ENCODE measurements at regions not wholly inside any gene's neighbourhood (a gene's known extent, or its start where the extent isn't known, plus 50 kb on each side); places are given as distances from the start of the nearest gene placed in this dataset.
"Not testable (repeated sequence)": the region's sequence is repeated elsewhere in the genome, so short reads cannot be mapped to it uniquely, and the experiment has no call there.

DNA sequence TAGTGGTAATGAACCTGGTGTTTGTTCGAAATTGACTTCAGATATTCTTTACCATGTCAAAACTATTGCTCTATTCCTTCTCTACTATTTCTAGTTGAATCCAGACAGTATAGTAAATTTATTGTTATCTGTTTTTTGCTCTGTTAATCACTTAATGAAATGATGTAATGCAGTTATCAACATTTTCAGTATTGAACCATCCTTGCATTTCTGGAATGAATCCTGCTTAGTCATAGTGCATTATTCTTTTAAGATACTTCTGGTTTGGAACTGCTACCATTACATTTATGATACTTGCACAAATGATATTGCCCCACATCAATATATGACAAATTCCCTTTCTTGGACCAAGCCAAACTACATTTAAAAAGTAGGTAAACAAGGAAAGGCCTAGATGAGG lies 554.0 kb upstream of the KLF4 start:
- DNase-seq (ENCODE audit: low read depth in 2 of 2): no peak

- no peak for DNase-seq (ENCODE audit: low read depth in 2 of 2)
Measured at GRCh38 chr9:108041551-108041950, 552.0 kb upstream of the KLF4 start.

GRCh38 chr9:108040783-108041182 lies 551.2 kb upstream of the KLF4 start:
- no peak for DNase-seq (ENCODE audit: low read depth in 2 of 2)

DNA sequence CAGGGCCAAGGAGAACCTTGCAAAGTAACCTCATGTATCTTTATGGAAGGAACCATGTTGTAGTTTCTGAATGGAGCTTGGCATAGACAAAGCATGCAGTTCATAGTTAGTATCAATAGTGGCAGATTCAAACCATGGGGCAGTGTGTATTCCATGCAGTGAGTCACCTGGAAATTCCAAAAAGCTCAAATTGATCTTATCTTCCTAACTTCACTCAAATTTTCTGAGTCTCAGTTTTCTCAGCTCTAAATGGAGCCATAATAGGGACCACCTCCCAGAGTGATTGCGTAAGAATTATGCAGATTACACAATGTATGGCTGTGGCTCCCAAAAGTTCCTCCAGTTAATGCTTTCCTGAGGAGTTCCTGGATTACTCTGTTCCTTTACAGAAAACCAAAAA lies 549.9 kb upstream of the KLF4 start:
- DNase-seq (ENCODE audit: low read depth in 2 of 2): no peak

DNA sequence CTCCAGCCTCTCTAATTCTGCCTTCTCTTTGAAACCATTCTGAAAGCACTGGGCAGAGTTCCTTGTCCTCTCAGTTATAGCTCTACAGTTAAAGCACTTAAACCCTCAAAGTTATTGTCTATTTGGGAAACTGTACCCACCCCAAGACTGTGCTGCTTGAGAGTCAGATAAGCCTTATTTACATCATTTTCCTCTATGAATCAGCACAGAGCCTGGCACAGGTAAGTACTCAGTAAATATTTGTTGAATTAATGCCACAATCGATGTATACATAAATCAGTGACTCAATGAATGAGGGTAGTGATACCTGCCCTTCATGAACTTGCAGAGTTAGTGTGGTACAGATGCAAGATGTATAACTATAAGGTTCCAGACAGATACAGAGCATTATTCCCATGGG lies 549.4 kb upstream of the KLF4 start:
- no peak for DNase-seq (ENCODE audit: low read depth in 2 of 2)

- DNase-seq (ENCODE audit: low read depth in 2 of 2): no peak
Measured at GRCh38 chr9:108035487-108035886, 545.9 kb upstream of the KLF4 start.

DNA sequence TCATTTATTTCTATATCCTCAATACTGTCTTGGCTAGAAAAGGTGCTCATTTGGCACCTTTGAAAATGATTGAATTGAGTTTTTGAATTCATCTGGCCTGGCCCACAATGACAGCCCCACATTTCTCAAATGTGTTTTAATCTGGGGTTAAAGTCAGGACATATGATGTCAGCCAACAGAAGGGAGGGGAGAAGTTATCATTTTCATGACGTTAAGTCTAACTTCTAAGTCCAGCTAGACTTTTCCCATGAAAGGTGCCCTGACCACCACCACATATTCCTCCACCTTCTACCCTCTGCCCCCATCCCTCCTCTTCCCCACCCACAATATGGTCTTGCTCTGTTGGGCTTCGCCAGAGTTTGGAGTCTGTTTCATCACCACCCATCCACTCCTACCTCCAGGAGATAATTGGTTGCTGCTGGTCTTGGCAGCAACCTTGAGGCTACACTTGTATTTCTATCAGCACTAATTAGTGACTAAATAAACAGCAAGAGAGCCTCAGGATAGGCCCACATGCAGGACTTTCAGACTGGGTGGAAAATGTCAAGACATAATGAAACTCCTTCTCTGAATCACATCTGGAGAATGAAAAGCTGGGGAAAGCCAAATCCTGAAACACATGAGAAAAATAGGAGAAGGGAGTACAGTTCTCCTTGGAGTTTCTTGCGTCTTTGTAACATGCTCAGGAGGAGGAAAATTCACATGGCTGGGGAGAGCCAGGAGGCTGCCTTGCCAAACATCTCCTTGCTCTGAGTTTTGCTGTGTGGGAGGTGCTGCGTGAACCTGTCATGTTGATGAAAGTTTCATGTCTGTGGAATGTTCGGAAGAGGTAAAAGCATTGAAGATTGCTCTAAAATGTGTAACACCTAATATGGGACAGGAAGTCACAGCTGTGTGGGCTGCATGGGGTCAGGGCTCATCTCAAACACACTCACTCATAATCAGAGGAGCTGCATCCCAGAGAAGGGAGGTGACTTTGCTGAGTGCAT lies 544.7 kb upstream of the KLF4 start:
- no peak for DNase-seq (ENCODE audit: low read depth in 2 of 2)

DNA sequence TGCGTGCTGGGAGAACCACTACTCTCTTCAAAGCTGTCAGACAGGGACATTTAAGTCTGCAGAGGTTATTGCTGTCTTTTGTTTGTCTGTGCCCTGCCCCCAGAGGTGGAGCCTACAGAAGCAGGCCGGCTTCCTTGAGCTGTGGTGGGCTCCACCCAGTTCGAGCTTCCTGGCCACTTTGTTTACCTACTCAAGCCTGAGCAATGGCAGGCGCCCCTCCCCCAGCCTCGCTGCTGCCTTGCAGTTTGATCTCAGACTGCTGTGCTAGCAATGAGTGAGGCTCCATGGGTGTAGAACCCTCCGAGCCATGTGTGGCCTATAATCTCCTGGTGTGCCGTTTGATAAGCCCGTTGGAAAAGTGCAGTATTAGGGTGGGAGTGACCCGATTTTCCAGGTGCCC lies 542.5 kb upstream of the KLF4 start:
- not testable (repeated sequence) for DNase-seq (ENCODE audit: low read depth in 2 of 2)

- not testable (repeated sequence) for DNase-seq (ENCODE audit: low read depth in 2 of 2)
Measured at GRCh38 chr9:108031221-108031620, 541.7 kb upstream of the KLF4 start.

GRCh38 chr9:108026718-108027117 lies 537.1 kb upstream of the KLF4 start:
- not testable (repeated sequence) for DNase-seq (ENCODE audit: low read depth in 2 of 2)

DNA sequence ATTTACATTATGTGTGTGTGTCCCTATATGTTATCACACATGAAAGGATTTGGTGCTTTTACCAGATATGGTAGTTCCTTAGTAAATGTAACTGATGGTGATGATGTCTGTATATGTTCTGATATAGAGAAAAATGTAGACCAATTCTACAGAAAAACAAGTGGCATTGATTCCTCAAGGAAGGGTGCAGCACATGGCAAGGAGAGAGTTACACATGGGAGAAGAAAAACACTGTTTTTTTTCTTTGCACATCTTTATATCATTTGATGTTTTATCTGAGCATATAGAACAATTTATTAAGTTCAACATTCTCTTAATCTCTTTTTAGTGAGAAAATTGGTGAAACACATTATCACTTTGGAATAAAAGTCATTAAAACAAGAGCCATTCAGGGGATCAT lies 535.0 kb upstream of the KLF4 start:
- no peak for DNase-seq (ENCODE audit: low read depth in 2 of 2)

DNA sequence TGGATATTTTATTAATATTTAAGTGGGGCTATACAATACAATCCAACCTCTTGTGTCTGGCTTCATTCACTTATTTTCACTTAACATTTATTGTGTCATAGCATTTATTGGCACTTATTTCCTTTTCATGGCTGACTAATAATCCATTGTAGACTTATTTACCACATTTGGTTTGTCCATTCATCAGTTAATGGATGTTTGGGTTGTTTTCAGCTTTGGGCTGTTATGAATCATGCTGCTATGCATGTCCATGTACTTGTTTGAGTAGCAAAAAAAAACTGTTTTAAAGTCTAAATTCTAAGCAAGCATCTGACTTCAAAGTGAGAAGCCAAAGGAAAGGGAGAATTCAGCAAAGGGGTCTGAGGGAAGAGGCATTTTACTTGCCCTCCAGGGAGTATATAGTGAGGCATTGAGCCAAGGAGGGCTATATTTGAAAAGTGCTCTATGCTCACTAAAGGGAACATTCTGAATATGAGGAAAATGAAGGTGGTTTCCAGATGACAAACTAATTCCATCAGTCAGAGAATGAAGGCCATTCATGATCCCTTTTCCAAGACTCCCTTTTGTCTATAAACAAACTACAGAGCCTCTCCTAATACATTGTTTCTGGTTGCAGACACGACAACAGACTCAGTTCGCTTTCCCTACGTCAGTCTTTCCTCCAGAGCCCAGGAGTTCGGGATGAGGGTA lies 532.8 kb upstream of the KLF4 start:
- no peak for DNase-seq (ENCODE audit: low read depth in 2 of 2)

DNA sequence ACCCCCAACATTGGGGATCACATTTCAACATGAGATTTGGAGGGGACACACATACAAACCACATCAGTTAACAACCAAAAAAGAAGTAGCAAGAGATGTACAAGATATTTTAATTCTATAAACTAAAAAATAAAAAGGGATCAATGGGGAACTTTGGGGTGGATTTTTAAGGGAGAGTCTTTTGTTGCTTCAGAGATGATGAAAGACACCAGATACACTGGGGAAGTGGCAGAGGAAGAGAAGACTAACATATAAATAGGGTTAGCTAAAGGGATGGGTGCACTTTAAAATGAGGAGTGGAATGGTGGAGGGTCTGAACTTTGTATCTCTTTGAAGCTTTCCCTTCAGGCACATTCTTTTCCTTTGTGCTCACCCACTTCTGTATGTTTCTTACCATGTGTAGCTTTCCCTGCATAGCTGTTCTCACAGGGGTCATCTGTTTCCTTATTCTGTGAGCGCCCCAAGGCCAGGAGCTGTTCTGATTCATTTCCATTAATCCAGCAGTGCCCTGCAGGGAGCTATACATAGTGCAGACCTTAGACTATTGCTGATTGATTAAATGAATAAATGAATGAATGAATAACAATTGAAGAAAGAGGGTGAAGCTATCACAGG lies 531.6 kb upstream of the KLF4 start:
- no peak for DNase-seq (ENCODE audit: low read depth in 2 of 2)

DNA sequence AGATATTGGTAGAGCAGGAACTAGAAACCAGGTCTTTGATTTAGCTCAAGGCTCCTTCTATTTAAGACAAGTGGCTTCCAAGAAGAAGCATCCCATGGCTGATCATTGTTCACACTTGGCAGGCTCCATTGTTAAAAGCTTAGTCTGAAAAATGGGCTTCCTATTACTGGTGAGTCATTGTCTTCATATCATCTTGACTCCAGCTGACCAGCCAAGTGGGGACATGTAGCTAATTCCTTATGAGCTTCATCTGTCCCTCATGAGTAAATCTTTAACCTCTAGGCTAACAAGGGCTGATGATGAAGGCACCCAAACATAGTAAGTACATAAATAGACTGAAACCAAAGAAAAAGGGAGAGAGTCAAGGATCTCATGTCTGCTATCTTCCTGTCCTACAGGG lies 530.3 kb upstream of the KLF4 start:
- no peak for DNase-seq (ENCODE audit: low read depth in 2 of 2)

DNA sequence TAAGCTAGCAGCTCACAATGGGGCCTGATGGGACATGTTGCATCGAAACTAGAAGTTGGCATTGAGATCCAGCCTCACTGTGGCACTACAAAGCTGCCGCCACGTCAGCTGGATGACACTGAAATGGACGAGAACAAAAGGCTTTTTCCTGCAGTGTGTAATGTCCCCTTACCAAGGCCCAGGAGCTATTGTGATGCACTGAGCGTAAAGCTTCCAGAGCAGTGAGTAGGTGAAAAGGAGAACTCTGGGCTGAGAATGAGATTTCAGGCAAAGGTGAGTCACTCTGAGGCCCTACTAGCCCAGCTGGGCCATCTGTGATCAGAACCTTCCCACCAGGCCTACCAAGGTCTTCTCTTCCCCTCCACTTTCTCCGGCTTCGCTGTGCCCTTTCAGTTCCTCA lies 528.1 kb upstream of the KLF4 start:
- no peak for DNase-seq (ENCODE audit: low read depth in 2 of 2)

DNA sequence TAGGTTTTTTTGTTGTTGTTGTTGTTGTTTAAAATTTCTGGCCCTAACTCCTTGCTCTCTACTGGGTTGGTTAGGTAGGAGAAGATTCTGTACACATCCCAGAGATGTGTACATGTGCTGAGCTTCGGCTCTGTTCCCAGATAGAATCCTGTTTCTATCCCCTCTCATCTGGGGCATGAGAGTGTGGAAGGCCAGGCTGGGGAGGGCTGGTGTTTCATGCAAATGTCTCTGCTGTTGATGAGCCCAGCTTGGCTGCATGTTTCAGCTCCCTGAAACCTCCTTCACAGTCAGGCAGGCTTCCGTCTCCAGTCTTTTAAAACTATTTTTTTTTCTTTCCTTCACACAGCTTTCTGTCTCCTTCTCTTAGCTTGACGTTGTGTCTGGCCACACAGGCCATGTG lies 526.9 kb upstream of the KLF4 start:
- DNase-seq (ENCODE audit: low read depth in 2 of 2): no peak

- no peak for DNase-seq (ENCODE audit: low read depth in 2 of 2)
Measured at GRCh38 chr9:108015690-108016089, 526.1 kb upstream of the KLF4 start.

- no peak for DNase-seq (ENCODE audit: low read depth in 2 of 2)
Measured at GRCh38 chr9:108014353-108014752, 524.8 kb upstream of the KLF4 start.

- DNase-seq (ENCODE audit: low read depth in 2 of 2): no peak
Measured at GRCh38 chr9:108012886-108013665, 523.5 kb upstream of the KLF4 start.

DNA sequence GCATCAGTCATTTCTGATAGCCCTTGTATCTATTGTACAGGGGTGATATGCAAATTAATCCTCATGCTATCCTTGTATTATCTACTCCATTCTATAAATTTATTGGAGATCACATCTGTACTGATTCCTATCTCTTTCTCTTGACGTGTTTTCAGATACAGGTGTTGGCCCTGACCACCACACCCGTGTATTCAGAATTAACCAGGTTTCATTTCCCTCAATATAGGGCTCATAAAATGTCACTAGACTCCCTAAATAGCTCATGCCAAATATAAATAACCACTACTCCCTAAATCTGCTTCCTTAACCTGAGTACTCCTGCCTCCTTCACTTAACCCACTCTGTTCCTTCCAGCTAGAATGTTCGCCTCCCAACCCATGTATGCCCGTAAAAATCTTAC lies 522.8 kb upstream of the KLF4 start:
- no peak for DNase-seq (ENCODE audit: low read depth in 2 of 2)

DNA sequence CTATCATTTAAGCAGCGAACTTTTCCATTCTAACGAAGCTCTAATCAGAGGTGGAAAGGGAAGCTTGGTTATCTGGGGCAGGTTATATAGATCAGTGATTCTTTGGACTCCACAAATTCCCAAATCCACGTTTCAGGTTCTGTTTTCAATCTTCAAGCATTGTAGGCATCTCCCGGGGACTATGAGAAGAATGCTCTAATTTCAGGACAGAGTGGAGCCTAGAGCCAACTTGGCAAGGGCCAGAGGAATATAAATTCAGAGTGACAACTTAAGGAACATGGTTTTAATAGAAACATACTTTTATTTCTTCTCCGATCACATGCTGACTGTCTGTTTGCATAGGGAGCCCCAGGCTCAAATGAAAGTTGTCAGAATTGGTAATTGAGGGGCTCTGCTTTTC lies 514.0 kb upstream of the KLF4 start:
- no peak for DNase-seq (ENCODE audit: low read depth in 2 of 2)
